ENCODE measurements at regions not wholly inside any gene's neighbourhood (a gene's known extent, or its start where the extent isn't known, plus 50 kb on each side); places are given as distances from the start of the nearest gene placed in this dataset.

GRCh38 chr10:130862626-130863025, 448.9 kb downstream of the TCERG1L start:
- TF ChIP-seq CTCF (IDR thresholded peaks at IDR 0.05): no peak
- no peak for DNase-seq
- no peaks in the 10 kb centered on the region for H3K4me1 ChIP-seq (ENCODE audit: low read depth)
- H3K9me3 ChIP-seq: peaks cover 9% of the 10 kb centered on the region
- no peak overlapping the region for H3K4me3 ChIP-seq
- no peak for ATAC-seq
- intact Hi-C loops (cut with DNase I, micrococcal nuclease): no loop called here
- no peaks in the 10 kb centered on the region for H3K36me3 ChIP-seq (ENCODE audit: low read depth)

GRCh38 chr10:130863044-130863443, 448.5 kb downstream of the TCERG1L start:
- DNase-seq (no peak), ATAC-seq (no peak)
- H3K36me3 ChIP-seq (ENCODE audit: low read depth): no peaks in the 10 kb centered on the region
- TF ChIP-seq CTCF (IDR thresholded peaks at IDR 0.05): no peak
- peaks cover 7% of the 10 kb centered on the region for H3K9me3 ChIP-seq
- H3K4me1 ChIP-seq (ENCODE audit: low read depth): no peaks in the 10 kb centered on the region
- intact Hi-C loops (cut with DNase I, micrococcal nuclease): no loop called here
- H3K4me3 ChIP-seq: no peak overlapping the region

- TF ChIP-seq CTCF (IDR thresholded peaks at IDR 0.05): no peak
These were observed 446.3 kb downstream of the TCERG1L start for GRCh38 chr10:130864961-130865818.

GRCh38 chr10:130866857-130867256, 444.7 kb downstream of the TCERG1L start:
- no peak for TF ChIP-seq CTCF (IDR thresholded peaks at IDR 0.05)
- DNase-seq (no peak), ATAC-seq (no peak)
- Histone ChIP-seq H3K9me3 (peaks cover 7% of the 10 kb centered on the region), H3K4me3 (no peak overlapping the region), H3K4me1 (ENCODE audit: low read depth) (no peaks in the 10 kb centered on the region), H3K36me3 (ENCODE audit: low read depth) (no peaks in the 10 kb centered on the region)
- intact Hi-C loops (cut with DNase I, micrococcal nuclease): no loop called here

More at GRCh38 chr10:130864961-130865818, 446.3 kb downstream of the TCERG1L start:
- ATAC-seq (no peak), DNase-seq (no peak)
- no peaks in the 10 kb centered on the region for H3K36me3 ChIP-seq (ENCODE audit: low read depth)
- H3K9me3 ChIP-seq: peaks cover 7% of the 10 kb centered on the region
- intact Hi-C loops (cut with DNase I, micrococcal nuclease): no loop called here
- H3K4me3 ChIP-seq: no peak overlapping the region
- H3K4me1 ChIP-seq (ENCODE audit: low read depth): no peaks in the 10 kb centered on the region

GRCh38 chr10:130867446-130868194, 443.9 kb downstream of the TCERG1L start:
- Histone ChIP-seq H3K9me3 (peaks cover 5% of the 10 kb centered on the region), H3K4me1 (ENCODE audit: low read depth) (no peaks in the 10 kb centered on the region), H3K4me3 (no peak overlapping the region), H3K36me3 (ENCODE audit: low read depth) (no peaks in the 10 kb centered on the region)
- ATAC-seq (no peak), DNase-seq (no peak)
- intact Hi-C loops (cut with DNase I, micrococcal nuclease): no loop called here
- no peak for TF ChIP-seq CTCF (IDR thresholded peaks at IDR 0.05)
